H1 (cell line): ENCODE measurements at regions not wholly inside any gene's neighbourhood (a gene's known extent, or its start where the extent isn't known, plus 50 kb on each side); places are given as distances from the start of the nearest gene placed in this dataset.

Experiments used
- GABPA ChIP-seq: IDR thresholded peaks from 2 replicates; pipeline ENCODE4 v1.6.1; 2011; ENCODE audit warnings: mild to moderate bottlenecking, low read length, moderate library complexity, borderline replicate concordance; ENCODE audit not compliant: insufficient read depth
- HDAC2 ChIP-seq, 2 experiments: fragments of 300-600 bp in 1 of 2; sonication (generic) in 1 of 2; IDR thresholded peaks; 2 replicates each; pipeline ENCODE4 v1.6.1; 2011 to 2012; ENCODE audit warnings: low read depth in 2 of 2, low read length in 2 of 2, mild to moderate bottlenecking in 2 of 2, moderate library complexity in 2 of 2, borderline replicate concordance in 1 of 2, inconsistent platforms in 1 of 2
- JUN ChIP-seq: IDR thresholded peaks from 2 replicates; pipeline ENCODE4 v1.6.1; 2011; ENCODE audit warnings: low read depth, mild to moderate bottlenecking, improper control_type of control experiment, low read length
- TAF1 ChIP-seq: IDR thresholded peaks from 2 replicates; pipeline ENCODE4 v1.6.1; 2011; ENCODE audit warnings: mild to moderate bottlenecking, low read depth, low read length
- TF ChIP-seq, protein P1 (sequence below): IDR thresholded peaks from 2 replicates; pipeline ENCODE4 v1.6.1; 2011; ENCODE audit warnings: low read length, improper control_type of control experiment

DNA sequence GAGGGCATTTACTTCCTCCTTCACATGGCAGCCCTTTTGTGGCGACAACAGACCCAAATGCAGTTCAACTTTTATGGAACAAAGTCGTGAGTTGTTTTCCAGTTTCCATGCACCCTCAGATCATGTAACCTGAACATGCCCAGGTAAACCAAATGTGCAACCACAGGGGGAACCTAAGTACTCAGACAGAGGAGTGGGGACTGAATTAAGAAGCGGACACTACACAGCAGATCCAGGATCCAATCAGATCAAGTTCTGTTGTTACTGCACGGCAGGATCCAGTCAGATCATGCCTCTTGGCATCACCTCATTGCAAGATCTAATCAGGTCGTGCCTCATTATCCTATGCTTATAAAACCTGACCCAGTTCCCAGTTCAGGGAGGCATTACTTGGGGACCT lies 115.7 kb downstream of the MATN1 start (continued):
- TF ChIP-seq GABPA (no peak), HDAC2 (IDR thresholded peaks at IDR 0.05; ENCODE audit: borderline replicate concordance in 1 of 2, low read depth in 2 of 2, low read length in 2 of 2) (no peak), JUN (no peak), TAF1 (no peak)
- TF ChIP-seq, protein P1, sequence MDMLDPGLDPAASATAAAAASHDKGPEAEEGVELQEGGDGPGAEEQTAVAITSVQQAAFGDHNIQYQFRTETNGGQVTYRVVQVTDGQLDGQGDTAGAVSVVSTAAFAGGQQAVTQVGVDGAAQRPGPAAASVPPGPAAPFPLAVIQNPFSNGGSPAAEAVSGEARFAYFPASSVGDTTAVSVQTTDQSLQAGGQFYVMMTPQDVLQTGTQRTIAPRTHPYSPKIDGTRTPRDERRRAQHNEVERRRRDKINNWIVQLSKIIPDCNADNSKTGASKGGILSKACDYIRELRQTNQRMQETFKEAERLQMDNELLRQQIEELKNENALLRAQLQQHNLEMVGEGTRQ, result no peak
